ENCODE measurements at regions not wholly inside any gene's neighbourhood (a gene's known extent, or its start where the extent isn't known, plus 50 kb on each side); places are given as distances from the start of the nearest gene placed in this dataset.

DNA sequence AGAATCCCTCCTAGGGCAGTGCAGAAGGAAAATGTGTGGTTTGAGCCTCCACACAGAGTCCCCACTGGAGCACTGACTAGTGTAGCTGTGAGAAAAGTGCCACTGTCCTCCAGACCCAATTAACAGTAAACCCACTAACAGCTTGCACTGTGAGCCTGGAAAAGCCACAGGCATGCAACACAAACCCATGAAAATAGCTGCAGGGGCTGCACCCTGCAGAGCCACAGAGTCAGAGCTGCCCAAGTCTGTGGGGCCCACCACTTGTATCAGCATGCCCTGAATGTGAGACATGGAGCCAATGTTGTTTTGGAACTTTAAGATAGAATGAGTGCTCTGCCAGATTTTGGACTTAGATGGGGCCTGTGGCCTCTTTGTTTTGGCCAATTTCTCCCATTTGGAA lies 119.8 kb upstream of the CDH9 start:
- TF ChIP-seq, protein P1, sequence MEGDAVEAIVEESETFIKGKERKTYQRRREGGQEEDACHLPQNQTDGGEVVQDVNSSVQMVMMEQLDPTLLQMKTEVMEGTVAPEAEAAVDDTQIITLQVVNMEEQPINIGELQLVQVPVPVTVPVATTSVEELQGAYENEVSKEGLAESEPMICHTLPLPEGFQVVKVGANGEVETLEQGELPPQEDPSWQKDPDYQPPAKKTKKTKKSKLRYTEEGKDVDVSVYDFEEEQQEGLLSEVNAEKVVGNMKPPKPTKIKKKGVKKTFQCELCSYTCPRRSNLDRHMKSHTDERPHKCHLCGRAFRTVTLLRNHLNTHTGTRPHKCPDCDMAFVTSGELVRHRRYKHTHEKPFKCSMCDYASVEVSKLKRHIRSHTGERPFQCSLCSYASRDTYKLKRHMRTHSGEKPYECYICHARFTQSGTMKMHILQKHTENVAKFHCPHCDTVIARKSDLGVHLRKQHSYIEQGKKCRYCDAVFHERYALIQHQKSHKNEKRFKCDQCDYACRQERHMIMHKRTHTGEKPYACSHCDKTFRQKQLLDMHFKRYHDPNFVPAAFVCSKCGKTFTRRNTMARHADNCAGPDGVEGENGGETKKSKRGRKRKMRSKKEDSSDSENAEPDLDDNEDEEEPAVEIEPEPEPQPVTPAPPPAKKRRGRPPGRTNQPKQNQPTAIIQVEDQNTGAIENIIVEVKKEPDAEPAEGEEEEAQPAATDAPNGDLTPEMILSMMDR (IDR thresholded peaks at IDR 0.05) = no peak
- TF ChIP-seq POLR2A (IDR thresholded peaks at IDR 0.05) = no peak
- no peak for TF ChIP-seq POLR2AphosphoS5 (IDR thresholded peaks at IDR 0.05)
- no peak for TF ChIP-seq EP300 (IDR thresholded peaks at IDR 0.05)
